K562 (cell line): ENCODE measurements at regions not wholly inside any gene's neighbourhood (a gene's known extent, or its start where the extent isn't known, plus 50 kb on each side); places are given as distances from the start of the nearest gene placed in this dataset.

Source experiments
- ATAC-seq: fragments of 200-7000 bp; cut with Tn5 transposase; 3 replicates; pipeline ENCODE4 v1.9.1; 2020; ENCODE audit warnings: moderate library complexity
- BruUV-seq: library from RNA; stranded (reverse); fragments of 400-500 nt; replicated peaks from 2 replicates; lab custom pipeline; 2021; lab: Mats Ljungman, UMichigan
- CTCF ChIA-PET: fragments of 300-600 bp; formaldehyde crosslinking; extraction: SDS; loops from one replicate; lab custom pipeline; 2021; ENCODE audit warnings: low intra/inter-chr PET ratio; lab: Yijun Ruan, JAX
- POLR2A ChIA-PET: fragments of 300-600, 350-650 bp; sonication (Branson Sonifier 250); formaldehyde crosslinking; extraction: SDS; loops from one replicate; lab custom pipeline; 2021; ENCODE audit warnings: antibody characterized with exemption, inconsistent platforms; lab: Yijun Ruan, JAX
- DNase-seq, 4 experiments: peaks; one replicate each; pipeline versions ENCODE4 v3.0.0 to v3.0.0-alpha.2; 2011 to 2018; ENCODE audit warnings: low spot score in 3 of 4, mixed read lengths in 3 of 4; ENCODE audit errors: extremely low read depth in 1 of 4
- FAIRE-seq: peaks from 2 replicates; lab custom pipeline; 2011; peaks lifted over from hg19 to GRCh38; lab: Jason Lieb, UNC
- H2AFZ ChIP-seq: 2 replicates; pipeline ENCODE4 v1.6.0; 2011; ENCODE audit warnings: low read depth, low read length, control low read depth, inconsistent platforms
- H3K27ac ChIP-seq: fragments of 200-600 bp; 3 replicates; pipeline ENCODE4 v1.8.0; 2011; ENCODE audit warnings: low read depth, mild to moderate bottlenecking, control low read depth, inconsistent platforms, low read length, moderate library complexity, mixed read lengths; ENCODE audit errors: extremely low read depth
- H3K27me3 ChIP-seq, 2 experiments: fragments of 300-600 bp in 1 of 2; 2 replicates in 1 of 2; 3 replicates in 1 of 2; pipeline versions ENCODE4 v1.6.0 to v1.8.0; 2011; ENCODE audit warnings: inconsistent platforms in 2 of 2, low read length in 2 of 2, mild to moderate bottlenecking in 1 of 2, mixed read lengths in 1 of 2, moderate library complexity in 1 of 2; ENCODE audit not compliant: control insufficient read depth in 2 of 2, insufficient read depth in 2 of 2
- H3K36me3 ChIP-seq: fragments of 300-600 bp; 3 replicates; pipeline ENCODE4 v1.8.0; 2011; ENCODE audit warnings: mild to moderate bottlenecking, low read length, inconsistent platforms; ENCODE audit not compliant: control insufficient read depth, insufficient read depth
- H3K4me1 ChIP-seq, 2 experiments: fragments of 200-600 bp in 1 of 2; replicated peaks in 1 of 2; 2 replicates in 1 of 2; 3 replicates in 1 of 2; pipeline versions ENCODE4 v1.5.1 to v1.8.0; 2011; ENCODE audit warnings: inconsistent platforms in 2 of 2, low read length in 2 of 2, mild to moderate bottlenecking in 1 of 2, mixed read lengths in 1 of 2, moderate library complexity in 1 of 2; ENCODE audit not compliant: control insufficient read depth in 2 of 2, insufficient read depth in 2 of 2
- H3K4me2 ChIP-seq: 2 replicates; pipeline ENCODE4 v1.6.1; 2011; ENCODE audit warnings: low read length, control low read depth, inconsistent platforms, mixed read lengths; ENCODE audit not compliant: insufficient read depth
- H3K4me3 ChIP-seq: fragments of 200-600 bp; sonication (generic), shearing (Covaris generic); 2 replicates; pipeline ENCODE4 v1.5.1; 2016; ENCODE audit warnings: control low read depth, inconsistent platforms
- H3K79me2 ChIP-seq: fragments of 200-600 bp; 3 replicates; pipeline ENCODE4 v1.8.0; 2011; ENCODE audit warnings: low read length, inconsistent platforms; ENCODE audit not compliant: control insufficient read depth, insufficient read depth
- H3K9ac ChIP-seq, 2 experiments: 2 replicates each; pipeline versions ENCODE4 v1.6.0 to v1.6.1; 2011; ENCODE audit warnings: low read depth in 2 of 2, low read length in 2 of 2, control low read depth in 1 of 2, inconsistent platforms in 1 of 2, mild to moderate bottlenecking in 1 of 2, mixed read lengths in 1 of 2; ENCODE audit not compliant: insufficient read depth in 1 of 2
- H3K9me1 ChIP-seq: one replicate; pipeline ENCODE4 v1.6.0; 2011; ENCODE audit warnings: inconsistent platforms, mild to moderate bottlenecking, low read length, moderate library complexity; ENCODE audit not compliant: control insufficient read depth, insufficient read depth
- H3K9me3 ChIP-seq: replicated peaks from 2 replicates; pipeline ENCODE4 v1.5.1; 2011; ENCODE audit warnings: low read depth, low read length, inconsistent platforms; ENCODE audit not compliant: control insufficient read depth, insufficient read depth
- H4K20me1 ChIP-seq: replicated peaks from 2 replicates; pipeline ENCODE4 v1.6.1; 2011; ENCODE audit warnings: low read length, inconsistent platforms, mixed read lengths; ENCODE audit not compliant: control insufficient read depth, insufficient read depth
- CLOCK ChIP-seq: fragments of 250-450 bp; sonication (Bioruptor Pico); IDR thresholded peaks from 2 replicates; pipeline ENCODE4 v1.4.0; 2020; ENCODE audit warnings: mild to moderate bottlenecking, moderate library complexity, borderline replicate concordance
- CREB3 ChIP-seq: fragments of 450-650 bp; conservative IDR thresholded peaks from 2 replicates; pipeline ENCODE4 v1.6.1; 2016; ENCODE audit warnings: missing genetic modification characterization, low read depth, mild to moderate bottlenecking, missing compliant biosample characterization, moderate library complexity
- EP300 ChIP-seq: IDR thresholded peaks from 2 replicates; pipeline ENCODE4 v1.6.1; 2012; ENCODE audit warnings: low read length, improper control_type of control experiment
- ETV6 ChIP-seq, 3 experiments: fragments of 150-350 bp in 1 of 3; sonication (generic) in 1 of 3; formaldehyde crosslinking in 1 of 3; IDR thresholded peaks; 2 replicates each; pipeline versions ENCODE4 v1.6.1 to v1.8.0; 2014 to 2022; ENCODE audit warnings: borderline replicate concordance in 2 of 3, low read depth in 2 of 3, antibody characterized with exemption in 1 of 3, low read length in 1 of 3, mild to moderate bottlenecking in 1 of 3, missing genetic modification reagents in 1 of 3
- NR2F6 ChIP-seq: fragments of 450-650 bp; formaldehyde crosslinking; IDR thresholded peaks from 2 replicates; pipeline ENCODE4 v1.4.0; 2020; ENCODE audit warnings: mild to moderate bottlenecking
- PHF8 ChIP-seq: fragments of 200-600 bp; sonication (generic); IDR thresholded peaks from 2 replicates; pipeline ENCODE4 v1.6.1; 2012; ENCODE audit warnings: mixed run types, mild to moderate bottlenecking, inconsistent platforms, low read length, moderate library complexity, borderline replicate concordance
- SMARCA4 ChIP-seq: fragments of 450-650 bp; IDR thresholded peaks from 2 replicates; pipeline ENCODE4 v1.6.1; 2016
- ZNF146 ChIP-seq: IDR thresholded peaks from one replicate; pipeline ENCODE4 v1.6.1; 2018; ENCODE audit warnings: missing compliant biosample characterization; ENCODE audit not compliant: unreplicated experiment
- ZNF354B ChIP-seq: fragments of 250-450 bp; sonication (Bioruptor Pico); IDR thresholded peaks from 2 replicates; pipeline ENCODE4 v1.4.0; 2020
- ZNF407 ChIP-seq: fragments of 450-650 bp; IDR thresholded peaks from 2 replicates; pipeline ENCODE4 v1.6.1; 2016; ENCODE audit warnings: low read depth
- ZNF57 ChIP-seq: fragments of 450-650 bp; formaldehyde crosslinking; IDR thresholded peaks from 2 replicates; pipeline ENCODE4 v1.4.0; 2020; ENCODE audit warnings: mild to moderate bottlenecking, moderate library complexity
- WGBS: fragments of 100-300 bp; shearing (Covaris generic); methylation state at CpG from one replicate; pipeline ENCODE4 v1.1.6; 2016; ENCODE audit warnings: low coverage, mixed read lengths; ENCODE audit not compliant: insufficient coverage; ENCODE audit errors: missing lambda C conversion rate; 5-methylcytosine and 5-hydroxymethylcytosine counted together
- in situ Hi-C: fragments of 300-500 bp; cut with MboI; formaldehyde crosslinking; loops from 4 replicates; pipeline ENCODE4 v1.15.0; 2018; ENCODE audit warnings: inconsistent platforms, mixed read lengths
- intact Hi-C: fragments of 100-400 bp; cut with micrococcal nuclease; formaldehyde crosslinking; loops from 2 replicates; pipeline ENCODE4 v1.14.2; 2022

- Histone ChIP-seq H3K9me1 (no peaks in the 10 kb centered on the region), H3K9me3 (no peaks in the 10 kb centered on the region), H3K79me2 (no peaks in the 10 kb centered on the region), H3K27ac (no peak overlapping the region), H3K9ac (no peak overlapping the region), H3K4me2 (no peak overlapping the region), H3K36me3 (no peaks in the 10 kb centered on the region), H2AFZ (no peak overlapping the region), H4K20me1 (no peaks in the 10 kb centered on the region), H3K27me3 (no peaks in the 10 kb centered on the region), H3K4me3 (no peak overlapping the region), H3K4me1 (no peaks in the 10 kb centered on the region)
- in situ Hi-C loops (no loop called here), intact Hi-C loops (no loop called here)
- CTCF ChIA-PET: no interaction called here
- no peak for ATAC-seq
- no peak for DNase-seq
- FAIRE-seq: no peak
- WGBS: 5% methylated on average over 2 of the region's 2 CpGs
- POLR2A ChIA-PET: no interaction called here
- no TSS peak for BruUV-seq
- TF ChIP-seq ZNF407 (no peak), PHF8 (no peak), ZNF57 (CRISPR knock-in tag) (no peak), ZNF354B (CRISPR knock-in tag) (no peak), SMARCA4 (no peak), ETV6 (IDR thresholded peaks at IDR 0.05; ENCODE audit: borderline replicate concordance in 1 of 2, low read depth in 2 of 2, low read length in 1 of 2) (no peak), ETV6 (CRISPR knock-in tag; IDR thresholded peaks at IDR 0.05; ENCODE audit: borderline replicate concordance) (no peak), NR2F6 (CRISPR knock-in tag) (no peak), CREB3 (tag) (no peak), ZNF146 (CRISPR knock-in tag) (no peak), EP300 (no peak), CLOCK (no peak)
These were observed 209.5 kb downstream of the PCDH7 start for GRCh38 chr4:30929649-30930048.
